BLaER1 (cell line): ENCODE measurements at regions not wholly inside any gene's neighbourhood (a gene's known extent, or its start where the extent isn't known, plus 50 kb on each side); places are given as distances from the start of the nearest gene placed in this dataset.

Source experiments
- H3K27ac ChIP-seq: shearing (Covaris generic); formaldehyde crosslinking; 2 replicates; pipeline ENCODE4 v1.8.1; 2022
- H3K27me3 ChIP-seq: shearing (Covaris generic); formaldehyde crosslinking; 2 replicates; pipeline ENCODE4 v1.8.1; 2022
- H3K36me3 ChIP-seq: shearing (Covaris generic); formaldehyde crosslinking; 2 replicates; pipeline ENCODE4 v1.8.1; 2022
- H3K4me1 ChIP-seq: shearing (Covaris generic); formaldehyde crosslinking; 2 replicates; pipeline ENCODE4 v1.8.1; 2022
- H3K4me2 ChIP-seq: shearing (Covaris generic); formaldehyde crosslinking; 2 replicates; pipeline ENCODE4 v1.8.1; 2022
- H3K4me3 ChIP-seq: shearing (Covaris generic); formaldehyde crosslinking; 2 replicates; pipeline ENCODE4 v1.8.1; 2022
- H3K9ac ChIP-seq: shearing (Covaris generic); formaldehyde crosslinking; 2 replicates; pipeline ENCODE4 v1.8.1; 2022
- H3K9me3 ChIP-seq: shearing (Covaris generic); formaldehyde crosslinking; 2 replicates; pipeline ENCODE4 v1.8.1; 2022
- H4K20me1 ChIP-seq: shearing (Covaris generic); formaldehyde crosslinking; 2 replicates; pipeline ENCODE4 v1.8.1; 2022
- Cebpa-rat ChIP-seq: shearing (Covaris generic); IDR thresholded peaks from 2 replicates; pipeline ENCODE4 v1.8.1; 2022

DNA sequence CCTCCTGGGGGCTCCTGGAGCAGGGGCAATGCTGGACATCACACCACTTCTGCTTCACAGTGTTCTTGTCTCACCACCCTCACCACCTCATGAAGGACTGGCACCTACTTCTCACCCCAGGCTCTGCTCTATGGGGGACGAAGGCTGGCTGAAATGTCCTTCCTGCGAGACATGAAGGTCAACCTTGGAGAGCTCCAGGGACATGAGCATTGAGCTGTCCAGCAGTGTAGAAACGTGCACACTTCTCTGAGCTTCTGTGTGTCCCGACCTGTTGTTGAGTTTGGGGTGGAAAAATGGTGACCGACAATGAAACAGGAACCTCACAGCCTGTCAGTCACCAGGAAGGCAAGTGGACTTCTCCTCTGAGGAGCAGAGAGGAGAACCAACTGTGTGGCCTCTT is 68.6 kb upstream of the ADAMTS16 start:
- no peak overlapping the region for H3K4me3 ChIP-seq
- H3K9ac ChIP-seq, result no peak overlapping the region
- no peaks in the 10 kb centered on the region for H3K36me3 ChIP-seq
- H3K27ac ChIP-seq, result no peak overlapping the region
- H3K4me1 ChIP-seq, result peaks cover 5% of the 10 kb centered on the region
- TF ChIP-seq Cebpa-rat, result no peak
- H3K4me2 ChIP-seq, result no peak overlapping the region
- H4K20me1 ChIP-seq, result no peaks in the 10 kb centered on the region
- no peaks in the 10 kb centered on the region for H3K9me3 ChIP-seq
- no peaks in the 10 kb centered on the region for H3K27me3 ChIP-seq

DNA sequence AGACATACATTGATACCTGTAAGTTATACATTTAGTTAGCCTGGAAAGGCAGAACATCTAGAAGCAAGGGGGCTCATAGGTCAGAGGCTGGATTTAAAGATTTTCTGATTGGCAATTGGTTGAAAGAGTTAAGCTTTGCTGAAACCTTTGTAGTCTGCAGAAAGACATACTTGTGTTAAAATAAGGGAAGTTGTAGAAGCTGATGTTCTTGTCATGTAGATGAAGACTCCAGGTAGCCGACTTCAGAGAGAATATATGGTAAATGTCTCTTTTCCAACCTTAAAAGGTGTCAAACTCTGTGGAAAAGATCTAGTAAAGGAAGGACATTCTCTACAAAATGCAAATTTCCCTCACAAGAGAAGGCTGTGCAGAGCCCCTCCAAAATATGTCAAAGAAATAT is 62.9 kb upstream of the ADAMTS16 start:
- TF ChIP-seq Cebpa-rat, result no peak

DNA sequence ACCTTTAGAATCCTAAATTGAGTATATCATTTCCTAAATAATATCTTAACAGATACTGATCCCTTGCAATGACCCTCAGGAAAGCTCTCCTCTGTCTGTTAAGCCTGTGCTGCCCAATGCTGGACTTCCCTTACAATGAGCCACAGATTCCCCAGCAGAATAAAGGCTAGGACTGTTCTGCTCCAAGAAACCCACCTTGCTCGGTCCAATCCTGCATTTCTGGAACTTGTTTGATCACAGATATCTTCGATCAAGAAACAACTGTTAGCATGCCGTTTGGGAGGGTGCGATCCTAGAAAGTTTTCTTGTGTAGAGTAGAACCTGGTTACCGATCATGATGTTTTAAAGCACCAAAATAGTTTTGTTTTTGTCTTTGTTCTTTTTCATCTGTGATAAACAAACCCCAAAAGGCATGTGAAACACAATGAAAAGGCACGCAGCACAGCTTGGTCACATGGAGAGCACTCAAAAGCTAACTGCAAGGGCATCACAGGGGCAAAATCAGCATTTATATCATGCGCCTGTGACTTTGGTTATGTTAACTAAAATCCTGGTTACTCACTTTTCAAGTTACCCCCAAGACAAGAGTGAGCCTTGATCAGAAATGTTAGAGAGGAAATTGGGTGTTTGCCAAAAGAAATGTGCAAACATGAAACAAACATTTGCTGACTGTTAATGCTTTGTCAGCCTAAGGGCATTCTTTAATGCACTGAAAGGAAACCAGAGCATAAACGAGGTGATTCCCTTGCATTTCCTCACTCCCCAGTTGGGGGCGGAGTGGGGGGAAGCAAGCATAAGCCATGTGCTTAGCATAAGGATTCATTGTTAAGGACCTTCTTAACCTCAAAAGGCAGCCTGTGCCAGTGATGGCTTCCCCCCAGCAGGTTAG is 61.9 kb upstream of the ADAMTS16 start:
- Histone ChIP-seq H3K9me3 (no peaks in the 10 kb centered on the region), H3K36me3 (no peaks in the 10 kb centered on the region), H4K20me1 (no peaks in the 10 kb centered on the region), H3K4me1 (no peaks in the 10 kb centered on the region), H3K27ac (no peak overlapping the region), H3K27me3 (no peaks in the 10 kb centered on the region), H3K9ac (no peak overlapping the region), H3K4me3 (no peak overlapping the region), H3K4me2 (no peak overlapping the region)
- no peak for TF ChIP-seq Cebpa-rat

More for the DNA sequence above, 62.9 kb upstream of the ADAMTS16 start:
- H4K20me1 ChIP-seq, result no peaks in the 10 kb centered on the region
- H3K36me3 ChIP-seq, result no peaks in the 10 kb centered on the region
- no peaks in the 10 kb centered on the region for H3K9me3 ChIP-seq
- H3K4me2 ChIP-seq, result no peak overlapping the region
- no peak overlapping the region for H3K9ac ChIP-seq
- no peak overlapping the region for H3K4me3 ChIP-seq
- H3K4me1 ChIP-seq, result no peaks in the 10 kb centered on the region
- H3K27ac ChIP-seq, result no peak overlapping the region
- H3K27me3 ChIP-seq, result no peaks in the 10 kb centered on the region

DNA sequence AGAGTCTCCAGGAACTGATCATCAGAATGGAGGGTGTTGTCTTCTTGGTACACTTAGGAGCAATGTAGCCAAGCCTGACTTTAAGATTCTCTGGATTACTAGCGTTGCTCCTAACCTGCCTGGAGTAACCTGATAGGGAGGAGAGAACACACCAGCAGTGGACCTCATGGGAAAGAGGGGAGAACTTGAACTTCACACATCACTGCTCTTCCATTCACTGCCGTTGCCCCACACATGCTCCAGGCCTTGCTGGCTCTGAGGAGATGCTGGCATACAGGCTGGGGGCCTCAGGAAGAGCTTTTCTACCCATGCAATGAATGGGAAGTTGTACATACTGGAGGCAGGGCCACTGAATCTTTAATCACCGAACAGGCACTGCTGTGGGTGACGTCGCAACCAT is 60.3 kb upstream of the ADAMTS16 start:
- no peaks in the 10 kb centered on the region for H3K9me3 ChIP-seq
- no peak overlapping the region for H3K27ac ChIP-seq
- H3K4me3 ChIP-seq, result no peak overlapping the region
- no peak overlapping the region for H3K4me2 ChIP-seq
- no peak overlapping the region for H3K9ac ChIP-seq
- no peaks in the 10 kb centered on the region for H3K27me3 ChIP-seq
- no peaks in the 10 kb centered on the region for H3K36me3 ChIP-seq
- TF ChIP-seq Cebpa-rat, result no peak
- H3K4me1 ChIP-seq, result no peaks in the 10 kb centered on the region
- H4K20me1 ChIP-seq, result no peaks in the 10 kb centered on the region

DNA sequence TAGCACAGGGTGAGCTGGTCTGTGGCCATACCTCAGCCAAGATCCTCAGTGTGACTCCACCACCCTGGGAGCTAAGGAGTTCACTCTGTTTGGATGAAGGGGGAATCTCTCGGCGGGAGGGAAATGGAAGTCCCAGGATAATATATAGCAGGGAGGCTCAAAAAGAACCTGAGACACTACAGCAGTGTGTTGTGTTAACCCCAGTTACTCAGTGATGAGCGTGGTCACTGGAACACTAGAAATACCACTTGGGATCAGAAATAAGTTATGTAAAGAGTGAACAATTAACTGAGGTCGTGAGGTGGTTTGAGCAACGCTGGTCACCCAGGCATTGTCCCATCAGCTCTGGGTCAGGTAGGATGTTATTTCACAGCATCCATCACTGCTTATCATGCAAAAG is 59.3 kb upstream of the ADAMTS16 start:
- H3K27ac ChIP-seq, result no peak overlapping the region
- H3K9ac ChIP-seq, result no peak overlapping the region
- no peaks in the 10 kb centered on the region for H3K36me3 ChIP-seq
- H3K9me3 ChIP-seq, result no peaks in the 10 kb centered on the region
- H4K20me1 ChIP-seq, result no peaks in the 10 kb centered on the region
- TF ChIP-seq Cebpa-rat, result no peak
- H3K4me3 ChIP-seq, result no peak overlapping the region
- H3K4me2 ChIP-seq, result no peak overlapping the region
- H3K4me1 ChIP-seq, result no peaks in the 10 kb centered on the region
- no peaks in the 10 kb centered on the region for H3K27me3 ChIP-seq

DNA sequence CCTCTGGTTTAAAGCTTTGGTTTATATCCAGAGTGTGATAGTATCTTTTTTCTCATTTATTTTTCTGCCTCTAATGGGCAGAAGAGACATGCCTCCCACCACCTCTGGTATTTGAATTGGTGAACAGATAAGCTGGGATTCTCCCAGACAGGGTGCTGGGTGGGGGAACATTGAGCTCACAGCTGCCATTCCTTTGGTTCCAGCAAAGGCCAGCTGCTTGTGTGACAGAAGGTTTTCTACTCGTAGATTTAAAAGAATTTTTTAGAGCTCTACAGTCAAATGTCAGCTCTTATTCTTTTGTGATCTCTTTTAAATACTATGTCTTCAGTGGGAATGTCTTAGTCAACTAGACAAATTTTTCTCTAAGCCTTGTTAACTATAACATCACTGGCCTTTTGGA is 54.7 kb upstream of the ADAMTS16 start:
- no peaks in the 10 kb centered on the region for H3K4me1 ChIP-seq
- no peaks in the 10 kb centered on the region for H3K9me3 ChIP-seq
- no peak overlapping the region for H3K4me2 ChIP-seq
- no peaks in the 10 kb centered on the region for H3K27me3 ChIP-seq
- no peak overlapping the region for H3K4me3 ChIP-seq
- H4K20me1 ChIP-seq, result no peaks in the 10 kb centered on the region
- TF ChIP-seq Cebpa-rat, result no peak
- no peak overlapping the region for H3K27ac ChIP-seq
- no peak overlapping the region for H3K9ac ChIP-seq
- H3K36me3 ChIP-seq, result no peaks in the 10 kb centered on the region

DNA sequence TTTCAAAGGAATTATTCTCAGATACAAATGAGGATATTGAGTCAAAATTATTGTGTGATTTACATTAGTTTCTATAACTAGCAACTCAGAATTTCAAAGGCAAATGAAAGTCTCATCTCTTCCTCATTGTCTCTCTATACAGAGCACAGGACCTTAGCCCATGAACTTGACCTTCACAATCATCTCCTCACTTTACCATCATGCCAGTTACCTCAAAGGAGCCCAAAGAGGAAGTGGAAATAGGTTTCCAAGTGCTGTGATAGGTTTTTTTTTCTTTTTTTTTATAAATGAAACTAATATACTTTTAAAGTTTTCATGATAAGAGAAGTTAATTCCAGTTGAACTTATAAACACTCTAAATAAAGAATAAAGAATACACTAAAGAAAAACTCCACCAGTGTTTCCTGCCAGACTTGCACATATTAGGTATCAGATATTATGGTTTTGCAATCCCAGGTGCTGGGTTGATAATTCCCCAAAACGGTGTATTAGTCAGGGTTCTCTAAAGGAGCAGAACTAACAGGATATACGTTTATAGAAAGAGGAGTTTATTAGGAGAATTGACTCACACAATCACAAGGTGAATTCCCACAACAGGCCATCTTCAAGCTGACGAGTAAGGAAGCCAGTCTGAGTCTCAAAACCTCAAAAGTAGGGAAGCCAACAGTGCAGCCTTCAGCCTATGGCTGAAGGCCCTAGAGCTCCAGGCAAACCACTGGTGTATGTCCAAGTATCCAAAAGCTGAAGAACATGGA is 50.1 kb upstream of the ADAMTS16 start:
- no peaks in the 10 kb centered on the region for H3K9me3 ChIP-seq
- H4K20me1 ChIP-seq, result no peaks in the 10 kb centered on the region
- H3K4me3 ChIP-seq, result no peak overlapping the region
- H3K36me3 ChIP-seq, result no peaks in the 10 kb centered on the region
- no peak overlapping the region for H3K9ac ChIP-seq
- no peaks in the 10 kb centered on the region for H3K27me3 ChIP-seq
- no peak for TF ChIP-seq Cebpa-rat
- no peak overlapping the region for H3K27ac ChIP-seq
- H3K4me2 ChIP-seq, result no peak overlapping the region
- H3K4me1 ChIP-seq, result no peaks in the 10 kb centered on the region
